HCT116 (cell line): ENCODE measurements at regions not wholly inside any gene's neighbourhood (a gene's known extent, or its start where the extent isn't known, plus 50 kb on each side); places are given as distances from the start of the nearest gene placed in this dataset.

Experiments used
- ATAC-seq: fragments of 200-7000 bp; cut with Tn5 transposase; 2 replicates; pipeline ENCODE4 v1.9.1; 2020; ENCODE audit warnings: mild to moderate bottlenecking, moderate library complexity
- BruUV-seq: library from RNA; stranded (reverse); fragments of 400-500 nt; replicated peaks from 2 replicates; lab custom pipeline; 2021; lab: Mats Ljungman, UMichigan
- CTCF ChIA-PET: fragments of 300-600 bp; sonication (Branson Sonifier 250); formaldehyde crosslinking; loops from one replicate; lab custom pipeline; 2021; ENCODE audit warnings: antibody characterized with exemption; lab: Charles Lee
- POLR2A ChIA-PET: fragments of 300-600, 350-600 bp; sonication (Branson Sonifier 250); formaldehyde crosslinking; loops from one replicate; lab custom pipeline; 2021; ENCODE audit warnings: antibody characterized with exemption; lab: Charles Lee
- RAD21 ChIA-PET, 2 experiments: fragments of 300-600 bp; sonication (Branson Sonifier 250); formaldehyde crosslinking; loops; one replicate each; lab custom pipeline; 2023; ENCODE audit warnings: low total read pairs in 2 of 2; ENCODE audit not compliant: uncharacterized antibody in 2 of 2, unreplicated experiment in 2 of 2, low non-redundant PET in 1 of 2; lab: Charles Lee
- DNase-seq: peaks from one replicate; pipeline ENCODE4 v3.0.0-alpha.2; 2010; ENCODE audit warnings: low read depth, low spot score
- H2AFZ ChIP-seq: fragments of 200-600 bp; shearing (Covaris generic), sonication (generic); 2 replicates; pipeline ENCODE4 v1.6.1; 2017; ENCODE audit warnings: low read depth, mixed run types, mixed read lengths, antibody characterized with exemption, low read length; ENCODE audit not compliant: poor library complexity, severe bottlenecking
- H3K27ac ChIP-seq: 2 replicates; pipeline ENCODE4 v1.5.1; 2012; ENCODE audit warnings: low read depth, low read length
- H3K27me3 ChIP-seq: fragments of 200-600 bp; sonication (generic); 2 replicates; pipeline ENCODE4 v1.6.1; 2016; ENCODE audit warnings: mixed run types, low read length, mixed read lengths; ENCODE audit not compliant: insufficient read depth
- H3K36me3 ChIP-seq, 2 experiments: fragments of 200-500 bp in 1 of 2; fragments of 200-600 bp in 1 of 2; sonication (Bioruptor generic) in 1 of 2; sonication (generic) in 1 of 2; 2 replicates each; pipeline versions ENCODE4 v1.5.1 to v1.6.1; 2014 to 2016; ENCODE audit warnings: low read length in 2 of 2, inconsistent platforms in 1 of 2, mixed read lengths in 1 of 2, mixed run types in 1 of 2; ENCODE audit not compliant: insufficient read depth in 2 of 2, control insufficient read depth in 1 of 2
- H3K4me1 ChIP-seq, 2 experiments: fragments of 200-600 bp in 1 of 2; sonication (generic) in 1 of 2; 2 replicates each; pipeline versions ENCODE4 v1.5.1 to v1.6.1; 2012 to 2017; ENCODE audit warnings: low read length in 2 of 2, inconsistent platforms in 1 of 2, mild to moderate bottlenecking in 1 of 2, mixed read lengths in 1 of 2, mixed run types in 1 of 2, moderate library complexity in 1 of 2; ENCODE audit not compliant: insufficient read depth in 2 of 2, control insufficient read depth in 1 of 2
- H3K4me2 ChIP-seq: fragments of 200-600 bp; sonication (generic); 2 replicates; pipeline ENCODE4 v1.6.1; 2017; ENCODE audit warnings: mixed run types, low read length, mixed read lengths
- H3K4me3 ChIP-seq, 2 experiments: fragments of 200-600 bp in 1 of 2; sonication (generic) in 1 of 2; replicated peaks in 1 of 2; 2 replicates each; pipeline ENCODE4 v1.5.1; 2011 to 2016; ENCODE audit warnings: low read length in 2 of 2, control low read depth in 1 of 2, low read depth in 1 of 2, mild to moderate bottlenecking in 1 of 2, mixed read lengths in 1 of 2, mixed run types in 1 of 2
- H3K79me2 ChIP-seq: fragments of 200-600 bp; sonication (generic); 2 replicates; pipeline ENCODE4 v1.6.1; 2017; ENCODE audit warnings: mild to moderate bottlenecking, mixed run types, low read length, moderate library complexity, mixed read lengths; ENCODE audit not compliant: insufficient read depth
- H3K9ac ChIP-seq: fragments of 200-600 bp; sonication (generic); 2 replicates; pipeline ENCODE4 v1.6.1; 2016; ENCODE audit warnings: low read length, mixed read lengths
- H3K9me2 ChIP-seq: fragments of 200-600 bp; sonication (generic), shearing (Covaris generic); 2 replicates; pipeline ENCODE4 v1.6.1; 2017; ENCODE audit warnings: mixed run types, mild to moderate bottlenecking, moderate library complexity; ENCODE audit not compliant: insufficient read depth
- H3K9me3 ChIP-seq, 2 experiments: fragments of 200-500 bp in 1 of 2; fragments of 200-600 bp in 1 of 2; sonication (Bioruptor generic) in 1 of 2; sonication (generic) in 1 of 2; 2 replicates each; pipeline ENCODE4 v1.6.1; 2014 to 2017; ENCODE audit warnings: low read length in 2 of 2, mixed read lengths in 2 of 2, inconsistent platforms in 1 of 2, low read depth in 1 of 2, mild to moderate bottlenecking in 1 of 2, mixed run types in 1 of 2, moderate library complexity in 1 of 2; ENCODE audit not compliant: control insufficient read depth in 1 of 2, insufficient read depth in 1 of 2
- H4K20me1 ChIP-seq: fragments of 200-600 bp; sonication (generic), shearing (Covaris generic); 2 replicates; pipeline ENCODE4 v1.6.1; 2017; ENCODE audit warnings: mixed run types, mild to moderate bottlenecking, moderate library complexity; ENCODE audit not compliant: insufficient read depth
- ATF3 ChIP-seq: IDR thresholded peaks from 2 replicates; pipeline ENCODE4 v1.6.1; 2012
- CBX3 ChIP-seq: IDR thresholded peaks from 2 replicates; pipeline ENCODE4 v1.6.1; 2012; ENCODE audit warnings: low read depth
- CEBPB ChIP-seq: IDR thresholded peaks from 2 replicates; pipeline ENCODE4 v1.6.1; 2012; ENCODE audit warnings: low read depth
- ELF1 ChIP-seq: IDR thresholded peaks from 2 replicates; pipeline ENCODE4 v1.6.1; 2012; ENCODE audit warnings: low read depth, borderline replicate concordance
- EZH2phosphoT487 ChIP-seq: fragments of 200-600 bp; IDR thresholded peaks from 2 replicates; pipeline ENCODE4 v1.6.1; 2018; ENCODE audit warnings: antibody characterized with exemption, borderline replicate concordance
- FOSL1 ChIP-seq: IDR thresholded peaks from 2 replicates; pipeline ENCODE4 v1.6.1; 2012; ENCODE audit warnings: low read depth
- JUND ChIP-seq: IDR thresholded peaks from 2 replicates; pipeline ENCODE4 v1.6.1; 2012
- MAX ChIP-seq: IDR thresholded peaks from 2 replicates; pipeline ENCODE4 v1.6.1; 2012
- POLR2A ChIP-seq: IDR thresholded peaks from 2 replicates; pipeline ENCODE4 v1.7.0; 2011; ENCODE audit warnings: borderline replicate concordance; ENCODE audit not compliant: insufficient read depth, insufficient read length; ENCODE audit errors: extremely low read depth
- POLR2AphosphoS5 ChIP-seq: IDR thresholded peaks from 2 replicates; pipeline ENCODE4 v1.6.1; 2011; ENCODE audit warnings: mild to moderate bottlenecking, low read depth, low read length, moderate library complexity
- RAD21 ChIP-seq: IDR thresholded peaks from 2 replicates; pipeline ENCODE4 v1.6.1; 2012; ENCODE audit warnings: low read depth, mild to moderate bottlenecking
- SIN3A ChIP-seq: IDR thresholded peaks from 2 replicates; pipeline ENCODE4 v1.6.1; 2012; ENCODE audit warnings: low read depth
- SP1 ChIP-seq: IDR thresholded peaks from 2 replicates; pipeline ENCODE4 v1.6.1; 2012; ENCODE audit warnings: low read depth
- SRF ChIP-seq: IDR thresholded peaks from 2 replicates; pipeline ENCODE4 v1.6.1; 2012; ENCODE audit warnings: low read depth
- YY1 ChIP-seq: IDR thresholded peaks from 2 replicates; pipeline ENCODE4 v1.6.1; 2011; ENCODE audit warnings: low read length, low read depth, moderate library complexity, mild to moderate bottlenecking; ENCODE audit not compliant: insufficient replicate concordance; ENCODE audit errors: extremely low read depth
- ZFX ChIP-seq: fragments of 450-650 bp; IDR thresholded peaks from 2 replicates; pipeline ENCODE4 v1.6.1; 2017
- ZNF274 ChIP-seq: fragments of 200-500 bp; sonication (Bioruptor generic); IDR thresholded peaks from 2 replicates; pipeline ENCODE4 v1.6.1; 2014; ENCODE audit warnings: mild to moderate bottlenecking, low read depth, low read length, inconsistent platforms
- intact Hi-C: fragments of 100-400 bp; cut with micrococcal nuclease; formaldehyde crosslinking; loops from 2 replicates; pipeline ENCODE4 v1.10.0; 2022
- TF ChIP-seq, protein P1 (sequence below): IDR thresholded peaks from 2 replicates; pipeline ENCODE4 v1.6.1; 2011; ENCODE audit warnings: mild to moderate bottlenecking, low read length, moderate library complexity; ENCODE audit not compliant: insufficient replicate concordance; ENCODE audit errors: extremely low read depth

DNA sequence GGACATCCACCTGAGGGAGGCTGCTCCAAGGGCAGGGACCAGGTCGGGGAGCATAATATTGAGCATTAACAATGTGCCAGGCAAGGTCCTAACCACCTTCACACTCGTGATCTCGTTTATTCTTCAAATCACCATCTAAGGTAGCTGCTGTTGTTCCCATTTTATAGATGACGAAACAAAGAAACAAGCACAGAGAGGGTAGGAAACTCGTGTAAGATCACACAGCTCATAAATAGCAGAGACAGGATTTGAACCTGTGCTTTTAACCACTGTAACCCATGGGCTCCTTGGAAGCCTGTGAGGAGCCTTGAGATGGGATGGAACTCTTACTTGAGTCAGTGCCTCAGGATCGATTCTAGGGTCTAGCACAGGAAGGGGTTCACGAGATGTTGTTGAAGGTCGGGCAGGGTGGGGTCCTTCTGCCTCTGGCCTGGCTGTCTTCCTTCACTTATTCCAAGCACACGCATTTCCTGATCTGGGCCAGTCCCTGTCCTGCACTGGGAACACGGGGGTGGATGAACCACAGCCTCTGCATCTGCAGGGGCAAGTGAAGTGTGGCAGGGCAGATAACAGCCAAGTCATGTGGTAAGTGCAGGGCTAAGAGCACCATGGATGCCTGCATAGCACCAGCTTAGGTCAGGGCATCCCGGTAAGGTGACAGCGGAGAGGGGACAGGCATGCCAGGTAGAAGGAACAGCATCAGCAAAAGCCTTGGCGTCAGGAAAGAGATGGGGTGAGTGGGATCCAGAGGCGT, 188.1 kb downstream of the MELK start:
- Histone ChIP-seq H2AFZ (no peak overlapping the region), H3K27me3 (peaks cover 52% of the 10 kb centered on the region), H4K20me1 (no peaks in the 10 kb centered on the region), H3K36me3 (no peaks in the 10 kb centered on the region), H3K4me1 (peaks cover 0 to 16% of the 10 kb centered on the region in 2 experiments; a peak in 1 of 4 replicates), H3K4me2 (no peak overlapping the region), H3K27ac (no peak overlapping the region), H3K9ac (no peak overlapping the region), H3K9me3 (no peaks in the 10 kb centered on the region; a peak in 1 of 4 replicates), H3K79me2 (no peaks in the 10 kb centered on the region), H3K9me2 (no peaks in the 10 kb centered on the region), H3K4me3 (no peak overlapping the region)
- POLR2A ChIA-PET, result no interaction called here
- no TSS peak for BruUV-seq
- RAD21 ChIA-PET, result no interaction called here
- no peak for DNase-seq
- ATAC-seq, result no peak
- CTCF ChIA-PET, result interaction anchor here (0.6 kb wide), 1 partner anchor 857 kb away, joined by 3 read pairs; no protein-coding TSS in a partner anchor
- TF ChIP-seq JUND (no peak), FOSL1 (no peak), RAD21 (no peak), ELF1 (no peak), CEBPB (no peak), ZNF274 (no peak), ZFX (no peak), SRF (no peak), SP1 (no peak), YY1 (no peak)
- TF ChIP-seq, all 23 proteins: peak for 0
- intact Hi-C loops, result no loop called here

GRCh38 chr9:36762958-36763357, 190.3 kb downstream of the MELK start:
- Histone ChIP-seq H3K27me3 (peaks cover 43% of the 10 kb centered on the region), H3K79me2 (no peaks in the 10 kb centered on the region), H3K36me3 (no peaks in the 10 kb centered on the region), H3K9me2 (no peaks in the 10 kb centered on the region), H3K4me1 (peaks cover 0 to 20% of the 10 kb centered on the region in 2 experiments; a peak in 1 of 4 replicates), H3K4me3 (no peak overlapping the region), H2AFZ (no peak overlapping the region), H3K4me2 (no peak overlapping the region), H4K20me1 (no peaks in the 10 kb centered on the region), H3K9ac (no peak overlapping the region), H3K9me3 (no peaks in the 10 kb centered on the region; a peak in 1 of 4 replicates), H3K27ac (no peak overlapping the region)
- ATAC-seq (no peak), DNase-seq (no peak)
- no TSS peak for BruUV-seq
- RAD21 ChIA-PET, result no interaction called here
- intact Hi-C loops, result no loop called here
- CTCF ChIA-PET, result no interaction called here
- POLR2A ChIA-PET, result no interaction called here
- TF ChIP-seq RAD21, result no peak
- TF ChIP-seq YY1, result no peak
- TF ChIP-seq CBX3, result no peak
- TF ChIP-seq, protein P1, sequence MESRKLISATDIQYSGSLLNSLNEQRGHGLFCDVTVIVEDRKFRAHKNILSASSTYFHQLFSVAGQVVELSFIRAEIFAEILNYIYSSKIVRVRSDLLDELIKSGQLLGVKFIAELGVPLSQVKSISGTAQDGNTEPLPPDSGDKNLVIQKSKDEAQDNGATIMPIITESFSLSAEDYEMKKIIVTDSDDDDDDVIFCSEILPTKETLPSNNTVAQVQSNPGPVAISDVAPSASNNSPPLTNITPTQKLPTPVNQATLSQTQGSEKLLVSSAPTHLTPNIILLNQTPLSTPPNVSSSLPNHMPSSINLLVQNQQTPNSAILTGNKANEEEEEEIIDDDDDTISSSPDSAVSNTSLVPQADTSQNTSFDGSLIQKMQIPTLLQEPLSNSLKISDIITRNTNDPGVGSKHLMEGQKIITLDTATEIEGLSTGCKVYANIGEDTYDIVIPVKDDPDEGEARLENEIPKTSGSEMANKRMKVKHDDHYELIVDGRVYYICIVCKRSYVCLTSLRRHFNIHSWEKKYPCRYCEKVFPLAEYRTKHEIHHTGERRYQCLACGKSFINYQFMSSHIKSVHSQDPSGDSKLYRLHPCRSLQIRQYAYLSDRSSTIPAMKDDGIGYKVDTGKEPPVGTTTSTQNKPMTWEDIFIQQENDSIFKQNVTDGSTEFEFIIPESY, result no peak
- no peak for TF ChIP-seq POLR2A
- no peak for TF ChIP-seq SIN3A
- no peak for TF ChIP-seq ZFX
- no peak for TF ChIP-seq EZH2phosphoT487
- TF ChIP-seq POLR2AphosphoS5, result no peak
- no peak for TF ChIP-seq CEBPB
- no peak for TF ChIP-seq ATF3
- no peak for TF ChIP-seq MAX
- no peak for TF ChIP-seq ELF1
- no peak for TF ChIP-seq SP1
